ENCODE measurements at regions not wholly inside any gene's neighbourhood (a gene's known extent, or its start where the extent isn't known, plus 50 kb on each side); places are given as distances from the start of the nearest gene placed in this dataset.

GRCh38 chr2:153770359-153770991 lies 101.2 kb upstream of the GALNT13 start:
- DNase-seq, result no peak
- POLR2A ChIA-PET, result no interaction called here
- Mint-ChIP-seq H3K27ac (no peak overlapping the region), H3K9me3 (peaks cover 15% of the 10 kb centered on the region), H3K27me3 (no peaks in the 10 kb centered on the region), H3K4me3 (no peak overlapping the region), H3K4me1 (no peaks in the 10 kb centered on the region), H3K36me3 (ENCODE audit: low read depth) (no peaks in the 10 kb centered on the region)
- CTCF ChIA-PET, result no interaction called here

GRCh38 chr2:153780241-153780640 lies 91.5 kb upstream of the GALNT13 start:
- CTCF ChIA-PET, result no interaction called here
- H3K36me3 Mint-ChIP-seq (ENCODE audit: low read depth), result no peaks in the 10 kb centered on the region
- H3K9me3 Mint-ChIP-seq, result no peaks in the 10 kb centered on the region
- POLR2A ChIA-PET, result no interaction called here
- H3K4me1 Mint-ChIP-seq, result no peaks in the 10 kb centered on the region
- no peak overlapping the region for H3K4me3 Mint-ChIP-seq
- H3K27me3 Mint-ChIP-seq, result no peaks in the 10 kb centered on the region
- H3K27ac Mint-ChIP-seq, result no peak overlapping the region
- DNase-seq, result no peak

- no peak for DNase-seq
- ChIA-PET CTCF (no interaction called here), POLR2A (no interaction called here)
- Mint-ChIP-seq H3K27ac (no peak overlapping the region), H3K9me3 (peaks cover 12% of the 10 kb centered on the region), H3K36me3 (ENCODE audit: low read depth) (no peaks in the 10 kb centered on the region), H3K4me1 (no peaks in the 10 kb centered on the region), H3K27me3 (no peaks in the 10 kb centered on the region), H3K4me3 (no peak overlapping the region)
Measured at GRCh38 chr2:153786016-153786415, 85.7 kb upstream of the GALNT13 start.

- POLR2A ChIA-PET, result no interaction called here
- no peak overlapping the region for H3K27ac Mint-ChIP-seq
- peaks cover 20% of the 10 kb centered on the region for H3K9me3 Mint-ChIP-seq
- H3K36me3 Mint-ChIP-seq (ENCODE audit: low read depth), result no peaks in the 10 kb centered on the region
- H3K4me1 Mint-ChIP-seq, result no peaks in the 10 kb centered on the region
- no peak for DNase-seq
- no peaks in the 10 kb centered on the region for H3K27me3 Mint-ChIP-seq
- CTCF ChIA-PET, result no interaction called here
- H3K4me3 Mint-ChIP-seq, result no peak overlapping the region
Measured at GRCh38 chr2:153787612-153788011, 84.1 kb upstream of the GALNT13 start.

- ChIA-PET CTCF (no interaction called here), POLR2A (no interaction called here)
- no peaks in the 10 kb centered on the region for H3K27me3 Mint-ChIP-seq
- H3K27ac Mint-ChIP-seq, result no peak overlapping the region
- H3K4me3 Mint-ChIP-seq, result no peak overlapping the region
- DNase-seq, result no peak
- no peaks in the 10 kb centered on the region for H3K36me3 Mint-ChIP-seq (ENCODE audit: low read depth)
- H3K4me1 Mint-ChIP-seq, result no peaks in the 10 kb centered on the region
- no peaks in the 10 kb centered on the region for H3K9me3 Mint-ChIP-seq
Measured at GRCh38 chr2:153802671-153803070, 69.1 kb upstream of the GALNT13 start.

- Mint-ChIP-seq H3K27me3 (no peaks in the 10 kb centered on the region), H3K9me3 (no peaks in the 10 kb centered on the region), H3K4me3 (no peak overlapping the region), H3K4me1 (no peaks in the 10 kb centered on the region), H3K27ac (no peak overlapping the region), H3K36me3 (ENCODE audit: low read depth) (no peaks in the 10 kb centered on the region)
- ChIA-PET CTCF (no interaction called here), POLR2A (no interaction called here)
- no peak for DNase-seq
Measured at GRCh38 chr2:153808679-153809078, 63.0 kb upstream of the GALNT13 start.

- ChIA-PET POLR2A (no interaction called here), CTCF (no interaction called here)
- H3K27ac Mint-ChIP-seq, result no peak overlapping the region
- no peak overlapping the region for H3K4me3 Mint-ChIP-seq
- H3K36me3 Mint-ChIP-seq (ENCODE audit: low read depth), result no peaks in the 10 kb centered on the region
- no peak for DNase-seq
- no peaks in the 10 kb centered on the region for H3K27me3 Mint-ChIP-seq
- H3K9me3 Mint-ChIP-seq, result no peaks in the 10 kb centered on the region
- H3K4me1 Mint-ChIP-seq, result no peaks in the 10 kb centered on the region
Measured at GRCh38 chr2:153811516-153811915, 60.2 kb upstream of the GALNT13 start.

GRCh38 chr2:153812632-153813031 lies 59.1 kb upstream of the GALNT13 start:
- Mint-ChIP-seq H3K27me3 (no peaks in the 10 kb centered on the region), H3K4me3 (no peak overlapping the region), H3K27ac (no peak overlapping the region), H3K36me3 (ENCODE audit: low read depth) (no peaks in the 10 kb centered on the region), H3K4me1 (no peaks in the 10 kb centered on the region), H3K9me3 (peaks cover 3% of the 10 kb centered on the region)
- ChIA-PET CTCF (no interaction called here), POLR2A (no interaction called here)
- DNase-seq, result no peak

- no peak for DNase-seq
- Mint-ChIP-seq H3K36me3 (ENCODE audit: low read depth) (no peaks in the 10 kb centered on the region), H3K4me1 (no peaks in the 10 kb centered on the region), H3K27me3 (no peaks in the 10 kb centered on the region), H3K9me3 (peaks cover 3% of the 10 kb centered on the region), H3K4me3 (no peak overlapping the region), H3K27ac (no peak overlapping the region)
- ChIA-PET POLR2A (no interaction called here), CTCF (no interaction called here)
Measured at GRCh38 chr2:153818242-153818641, 53.5 kb upstream of the GALNT13 start.

- ChIA-PET POLR2A (no interaction called here), CTCF (no interaction called here)
Measured at GRCh38 chr2:153819074-153819473, 52.6 kb upstream of the GALNT13 start.

GRCh38 chr2:153819501-153819900 lies 52.2 kb upstream of the GALNT13 start:
- no peak overlapping the region for H3K4me3 Mint-ChIP-seq
- POLR2A ChIA-PET, result no interaction called here

More at GRCh38 chr2:153819074-153819473, 52.6 kb upstream of the GALNT13 start:
- Mint-ChIP-seq H3K9me3 (peaks cover 3% of the 10 kb centered on the region), H3K4me3 (no peak overlapping the region), H3K27me3 (no peaks in the 10 kb centered on the region), H3K4me1 (no peaks in the 10 kb centered on the region), H3K36me3 (ENCODE audit: low read depth) (no peaks in the 10 kb centered on the region), H3K27ac (no peak overlapping the region)
- no peak for DNase-seq

More at GRCh38 chr2:153819501-153819900, 52.2 kb upstream of the GALNT13 start:
- CTCF ChIA-PET, result no interaction called here
- no peak for DNase-seq
- Mint-ChIP-seq H3K9me3 (peaks cover 3% of the 10 kb centered on the region), H3K4me1 (no peaks in the 10 kb centered on the region), H3K36me3 (ENCODE audit: low read depth) (no peaks in the 10 kb centered on the region), H3K27me3 (no peaks in the 10 kb centered on the region), H3K27ac (no peak overlapping the region)
